Kidney glomerular epithelial cell (primary cell): ENCODE measurements at regions not wholly inside any gene's neighbourhood (a gene's known extent, or its start where the extent isn't known, plus 50 kb on each side); places are given as distances from the start of the nearest gene placed in this dataset.
A peak's percentile ranks its signal among the peaks of the same experiment; 100 is the strongest.
"Not testable (repeated sequence)": the region's sequence is repeated elsewhere in the genome, so short reads cannot be mapped to it uniquely, and the experiment has no call there.

ENCODE experiments used
- DNase-seq: peaks from one replicate; lab custom pipeline; 2025; lab: John Stamatoyannopoulos, UW

DNA sequence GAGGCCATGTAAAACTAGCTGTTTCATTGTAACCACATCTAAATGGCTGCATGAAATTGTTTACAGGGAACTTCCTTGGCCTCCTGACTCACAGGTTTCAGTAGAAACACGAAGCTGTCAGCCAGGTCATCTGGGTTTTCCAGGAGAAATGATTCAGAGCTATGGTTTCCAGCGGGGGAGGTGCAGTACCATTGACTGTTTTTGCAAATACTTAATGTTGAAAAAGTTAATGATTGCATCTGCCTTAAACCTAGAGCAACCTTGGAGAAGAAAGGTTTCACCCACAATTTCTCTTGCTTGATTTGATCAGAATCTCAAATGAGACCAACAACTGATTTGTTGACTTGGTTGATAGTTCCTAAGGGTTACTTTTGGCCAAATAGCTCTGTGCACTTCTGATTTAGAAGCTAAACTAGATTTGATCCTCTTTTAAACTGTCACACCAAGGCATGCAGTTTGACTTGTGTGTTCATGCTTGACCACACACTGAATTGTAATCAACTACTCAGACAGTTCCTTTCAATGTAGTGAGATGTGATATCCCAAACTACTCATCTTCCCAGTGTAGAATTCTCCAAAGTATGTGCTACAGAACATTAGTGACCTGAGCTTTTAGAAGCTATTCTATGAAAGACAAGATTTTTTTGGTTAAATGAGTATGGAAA lies 193.5 kb upstream of the CHST9 start:
- DNase-seq, result peak; percentile 95

DNA sequence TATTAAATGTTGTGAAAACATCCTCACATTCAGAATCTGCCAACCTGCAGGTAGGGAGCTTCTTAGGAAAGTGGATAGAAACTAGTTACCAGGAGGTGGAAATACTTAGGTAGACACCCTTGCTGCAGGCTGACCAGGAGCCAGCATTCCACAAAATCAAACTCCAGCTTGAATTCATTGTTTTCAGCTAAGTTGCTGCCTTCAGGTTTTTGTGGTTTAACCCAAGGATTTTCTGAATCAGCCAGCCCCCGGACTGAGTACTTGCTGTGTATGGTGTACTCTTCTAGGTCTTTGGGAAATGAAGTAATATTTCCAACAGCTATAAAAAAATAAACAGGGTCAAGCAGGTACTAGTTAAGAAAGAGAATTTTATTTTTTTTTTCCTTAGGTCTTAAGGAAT lies 192.1 kb upstream of the CHST9 start:
- DNase-seq, result peak; percentile 81

DNA sequence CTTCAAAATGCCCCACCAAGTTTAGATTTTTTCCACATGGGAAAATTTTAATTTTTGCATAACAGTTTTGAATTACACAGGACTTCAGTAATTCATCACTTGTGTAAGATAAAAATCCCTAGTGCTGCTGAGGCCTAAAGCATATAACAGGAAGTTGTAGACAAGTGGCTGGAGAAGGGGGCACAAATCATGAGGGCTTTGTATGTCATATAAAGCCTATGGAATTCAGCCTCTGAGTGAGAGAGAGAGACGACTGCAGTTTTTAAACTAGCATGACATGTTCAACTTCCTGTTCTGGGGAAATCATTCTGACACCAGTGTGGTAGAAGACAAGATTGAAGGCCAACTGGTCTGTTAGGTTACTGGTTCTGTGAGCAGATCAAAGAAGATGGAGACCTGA lies 187.3 kb upstream of the CHST9 start:
- no peak for DNase-seq

DNA sequence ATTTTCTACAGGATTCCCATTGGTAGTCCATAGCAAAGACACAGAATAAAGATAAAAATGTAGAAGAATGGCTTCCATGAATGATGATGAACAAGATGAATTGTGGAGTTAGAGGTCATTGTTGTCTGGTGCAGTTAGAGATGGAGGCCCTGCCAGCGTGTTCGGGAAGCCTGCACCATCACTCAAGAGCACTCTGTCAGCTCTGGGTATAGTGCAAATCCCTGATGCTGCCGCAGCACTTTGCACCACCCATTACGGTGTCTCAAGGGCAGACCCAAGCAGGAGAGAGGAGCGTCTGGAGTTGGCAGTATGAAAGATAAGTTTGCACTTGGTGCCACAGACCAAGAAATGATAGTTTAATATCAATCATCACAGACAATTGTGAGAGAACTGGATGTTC lies 181.6 kb upstream of the CHST9 start:
- DNase-seq, result no peak

DNA sequence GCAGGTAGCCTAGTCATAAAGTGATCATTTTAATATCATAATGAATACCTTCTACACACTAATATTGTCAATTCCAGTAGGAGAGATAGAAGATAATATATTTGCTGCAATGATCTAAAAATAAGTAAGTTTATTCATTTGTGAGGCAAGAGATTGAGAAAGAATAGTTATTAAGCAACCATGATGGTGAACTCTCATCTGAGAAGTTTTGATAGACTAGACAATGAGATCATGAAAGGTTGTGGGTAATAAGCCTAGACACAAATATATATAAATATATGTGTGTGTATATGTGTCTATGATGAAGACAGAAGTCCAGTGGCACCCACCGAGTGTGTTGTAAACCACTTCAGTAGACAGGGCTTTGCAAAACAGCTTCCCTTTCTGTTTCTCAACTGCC lies 181.0 kb upstream of the CHST9 start:
- DNase-seq, result no peak

DNA sequence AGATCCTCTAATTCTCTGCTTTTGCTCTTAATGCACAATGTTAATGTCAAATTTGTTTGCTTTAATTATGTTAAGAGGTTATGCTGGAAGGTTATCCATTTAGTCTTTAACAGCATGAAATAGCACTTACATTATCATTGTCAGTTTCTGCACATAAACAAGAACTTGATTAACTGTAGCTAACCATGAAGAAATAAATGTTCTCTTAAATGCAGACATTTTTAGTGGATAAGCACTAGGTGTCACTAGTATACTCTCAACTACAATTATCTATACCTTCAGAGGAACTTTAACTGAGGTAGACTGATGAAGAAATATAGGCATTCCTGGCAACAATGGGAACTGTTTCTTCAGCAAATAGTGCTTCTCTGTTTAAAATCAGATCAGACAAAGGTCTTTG lies 178.8 kb upstream of the CHST9 start:
- peak; percentile 25 for DNase-seq

DNA sequence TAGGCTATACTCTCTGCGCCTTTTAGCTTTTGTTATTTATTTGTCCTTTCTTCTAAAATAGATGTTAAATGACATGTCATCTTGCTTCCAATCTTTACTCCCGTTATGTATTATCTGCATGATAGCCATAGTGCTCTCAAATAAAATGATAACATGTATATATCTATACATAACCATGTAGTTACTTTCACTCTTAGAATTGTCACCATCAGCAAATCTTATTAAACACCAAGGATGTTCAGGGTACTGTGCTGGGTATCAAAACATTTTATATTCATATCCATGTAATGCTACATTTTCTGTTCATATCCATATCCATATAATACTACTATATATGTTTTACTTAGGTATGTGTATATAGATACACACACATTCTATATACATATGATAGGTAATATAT lies 176.4 kb upstream of the CHST9 start:
- no peak for DNase-seq

DNA sequence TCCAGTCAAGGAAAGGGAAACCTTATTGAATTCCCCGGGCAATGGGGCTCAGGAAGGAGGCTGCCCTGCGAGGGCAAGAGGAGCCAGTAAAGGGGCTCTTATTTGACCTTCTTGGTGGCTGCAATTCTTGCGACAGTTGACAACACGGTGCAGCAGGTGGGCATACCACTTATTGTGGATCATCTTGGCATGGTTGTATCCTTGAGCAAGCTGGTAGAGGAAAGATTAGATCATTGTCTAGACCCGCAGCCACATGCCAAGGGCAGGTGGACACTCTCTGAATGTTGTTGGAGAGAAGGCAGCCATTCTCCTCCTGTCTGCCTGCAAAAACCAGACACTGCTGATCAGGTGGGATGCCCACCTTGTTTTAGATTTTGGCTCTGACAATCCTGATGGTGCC lies 170.2 kb upstream of the CHST9 start:
- no peak for DNase-seq

DNA sequence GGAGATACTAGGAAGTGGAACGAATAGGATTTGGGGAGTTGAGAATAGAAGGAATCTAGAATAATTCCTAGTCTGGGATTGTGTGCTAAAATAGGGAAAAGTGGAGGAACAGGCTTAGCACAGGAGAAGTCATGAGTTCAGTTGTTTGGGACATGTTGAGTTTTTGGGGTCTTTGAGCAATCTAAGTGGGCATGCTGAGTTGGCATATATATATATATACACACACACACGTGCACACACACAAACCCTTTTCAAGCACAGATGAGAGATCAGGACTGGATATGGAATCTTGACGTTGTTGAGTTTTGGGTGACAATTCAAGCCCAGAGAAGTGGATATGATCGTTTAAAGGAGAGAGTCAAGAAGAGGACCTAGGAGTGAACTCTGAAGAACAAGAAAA lies 168.2 kb upstream of the CHST9 start:
- DNase-seq, result no peak

DNA sequence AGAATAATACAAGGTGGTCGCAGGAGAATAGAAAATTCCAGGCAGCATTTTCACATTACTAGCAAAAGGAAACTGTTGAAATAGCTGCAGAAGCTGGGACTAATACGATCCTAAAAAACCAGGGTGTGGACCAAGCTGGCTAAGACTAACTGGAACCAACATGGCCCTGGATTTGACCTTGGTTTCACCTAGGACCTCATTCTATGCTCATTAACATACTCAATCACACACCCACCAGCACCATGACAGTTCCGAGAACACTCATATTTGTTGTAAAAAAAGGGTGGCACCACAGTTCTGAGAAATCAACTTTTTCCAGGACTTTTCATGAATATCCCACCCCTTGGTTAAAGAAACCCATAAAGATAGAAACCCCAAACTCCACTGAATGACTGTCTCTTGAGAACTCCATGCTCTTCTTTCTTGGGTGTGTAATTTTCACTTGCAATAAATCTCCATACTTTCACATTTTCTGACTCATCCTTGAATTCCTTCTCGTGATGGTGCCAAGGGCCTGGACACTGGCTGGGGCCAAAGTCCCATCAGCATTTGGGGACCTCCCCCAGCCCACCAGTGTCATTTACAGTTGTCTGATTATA lies 164.3 kb upstream of the CHST9 start:
- DNase-seq, result no peak

DNA sequence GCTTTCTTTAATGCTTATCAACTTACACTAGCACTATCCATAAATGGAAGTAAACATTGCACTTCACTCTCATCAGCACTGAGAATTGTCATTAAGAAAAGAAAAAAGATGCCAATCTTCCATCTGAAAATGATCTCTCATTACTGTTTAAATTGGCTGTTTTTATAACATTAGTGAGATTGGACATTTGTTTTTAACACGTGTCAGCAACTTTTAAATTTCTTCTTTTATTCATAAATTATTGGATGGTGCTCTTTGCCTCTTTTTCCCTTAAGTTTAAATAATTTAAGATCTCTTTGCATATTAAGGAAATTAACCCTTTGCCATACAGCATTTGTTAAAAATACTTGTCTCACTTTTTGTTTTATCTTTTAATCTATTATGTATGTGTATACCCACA lies 146.5 kb upstream of the CHST9 start:
- no peak for DNase-seq

DNA sequence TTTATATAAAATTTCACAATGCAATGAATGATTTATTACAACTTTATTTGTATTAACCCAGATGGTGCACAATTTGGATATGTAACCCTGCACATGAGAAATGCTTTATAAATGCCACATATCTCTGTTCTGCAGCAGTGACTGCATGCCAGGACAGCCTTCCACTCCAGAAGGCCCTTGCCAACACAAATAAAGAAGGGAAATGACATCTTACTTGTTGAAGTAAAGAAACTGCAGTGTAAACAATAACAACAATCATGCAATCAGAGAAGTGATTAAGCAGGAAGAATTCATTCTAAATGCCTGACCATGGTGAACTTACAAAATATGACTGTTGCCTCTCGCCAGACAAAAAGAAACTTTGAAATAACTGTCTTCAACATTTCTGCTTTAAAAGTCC lies 129.9 kb upstream of the CHST9 start:
- peak; percentile 56 for DNase-seq

DNA sequence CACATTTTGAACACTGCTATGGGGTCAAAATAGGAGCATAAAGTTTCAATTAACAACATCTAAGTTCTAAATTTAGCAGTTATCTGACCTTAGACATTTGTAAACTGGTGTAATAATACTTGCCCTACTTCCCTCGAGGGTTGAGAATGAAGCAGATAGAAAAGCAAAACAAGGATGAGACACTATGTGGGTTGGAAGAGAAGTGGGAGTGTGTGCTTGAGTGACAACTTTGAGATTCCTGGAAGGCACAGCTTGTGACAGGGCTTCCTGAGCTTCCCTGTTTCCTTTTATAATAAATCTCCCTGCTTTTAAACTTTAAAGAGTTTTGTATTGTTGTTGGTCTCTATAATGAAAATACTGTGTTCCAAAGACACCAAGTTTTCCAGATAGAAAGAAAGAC lies 128.6 kb upstream of the CHST9 start:
- peak; percentile 20 for DNase-seq

DNA sequence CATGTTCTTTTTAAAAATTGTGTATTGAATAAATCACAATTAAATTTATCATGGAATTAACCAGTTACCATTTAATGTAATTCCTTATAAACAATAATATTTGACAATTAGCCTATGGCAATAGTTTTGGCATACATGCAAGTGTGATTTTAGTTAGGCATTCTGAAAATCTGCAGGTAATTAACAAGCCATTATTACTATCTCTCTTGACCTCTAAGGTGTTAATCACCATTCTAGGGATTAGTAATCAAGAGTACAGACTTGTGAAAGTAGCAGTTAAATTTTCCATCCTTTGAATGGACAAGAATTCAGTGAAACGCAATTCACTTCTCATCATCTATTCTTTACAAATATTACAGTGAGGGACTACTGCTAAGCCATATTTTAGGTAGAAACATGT lies 127.7 kb upstream of the CHST9 start:
- DNase-seq, result no peak

DNA sequence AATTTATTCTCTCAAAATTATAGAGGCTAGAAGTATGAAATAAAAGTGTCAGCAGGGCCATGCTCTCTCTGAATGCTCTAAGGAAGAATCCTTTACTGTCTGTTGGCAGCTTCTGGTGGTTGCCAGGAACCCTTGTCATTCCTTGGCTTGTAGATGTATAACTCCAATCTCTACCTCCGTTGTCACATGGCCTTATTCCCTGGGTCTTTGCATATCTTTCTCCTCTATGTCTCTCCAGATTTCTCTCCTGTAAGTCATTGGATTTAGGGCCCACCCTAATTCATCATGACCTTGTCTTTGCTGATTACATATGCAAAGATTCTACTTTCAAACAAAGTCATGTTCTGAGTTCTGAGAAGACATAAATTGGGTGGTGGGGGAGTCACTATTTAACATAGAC lies 127.0 kb upstream of the CHST9 start:
- DNase-seq, result no peak

DNA sequence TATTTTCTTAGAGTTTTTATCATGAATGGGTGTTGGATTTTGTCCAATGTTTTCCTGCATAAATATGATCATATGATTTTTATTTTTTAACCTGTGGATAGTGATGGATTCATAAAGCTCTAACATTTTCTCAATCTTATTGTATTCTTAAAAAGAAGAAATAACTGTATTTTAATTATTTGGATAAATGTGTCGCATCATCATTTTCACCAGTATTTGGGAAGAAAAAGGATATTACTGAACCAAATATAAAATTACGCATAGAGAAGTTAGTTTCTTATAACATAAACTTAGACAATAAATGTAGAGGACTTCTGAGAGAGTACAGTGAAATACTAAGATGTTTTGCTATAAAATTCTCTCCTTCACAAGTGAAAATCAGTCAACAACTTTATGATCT lies 126.0 kb upstream of the CHST9 start:
- DNase-seq, result no peak

DNA sequence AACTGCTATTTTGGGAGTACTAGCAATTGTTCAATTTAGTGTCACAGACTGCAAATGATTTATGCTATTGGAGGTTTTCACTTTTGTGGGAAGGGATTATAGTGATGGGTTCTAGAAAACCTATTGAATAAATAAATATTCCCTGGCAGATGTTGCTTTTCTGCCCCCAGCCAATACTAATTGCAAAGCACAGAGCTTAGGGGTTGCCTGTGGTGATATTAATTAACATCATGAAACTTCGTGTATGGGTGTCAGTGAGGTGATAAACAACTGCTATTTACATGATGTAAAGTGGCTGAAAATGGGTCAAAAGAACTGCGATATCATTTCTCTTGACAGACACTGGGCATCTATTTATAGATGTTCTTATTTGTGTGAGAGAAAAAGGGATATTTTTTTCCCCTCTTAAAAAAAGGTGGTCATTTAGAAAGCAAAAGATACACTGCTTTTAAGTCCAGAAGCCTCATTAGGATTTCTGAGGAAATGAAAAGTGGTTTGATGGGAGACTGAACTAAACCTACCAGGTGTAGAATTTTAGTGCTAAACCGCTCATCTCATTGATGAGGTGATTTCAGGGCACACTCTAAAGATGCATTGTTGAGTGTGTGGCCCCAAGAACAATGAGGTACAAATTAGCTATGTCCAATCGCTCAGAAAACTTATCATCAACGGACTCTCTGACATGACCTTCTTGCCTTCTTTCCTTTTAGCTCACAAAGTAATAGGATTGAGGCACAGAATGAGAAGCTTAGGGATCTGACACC lies 116.7 kb upstream of the CHST9 start:
- DNase-seq, result no peak

DNA sequence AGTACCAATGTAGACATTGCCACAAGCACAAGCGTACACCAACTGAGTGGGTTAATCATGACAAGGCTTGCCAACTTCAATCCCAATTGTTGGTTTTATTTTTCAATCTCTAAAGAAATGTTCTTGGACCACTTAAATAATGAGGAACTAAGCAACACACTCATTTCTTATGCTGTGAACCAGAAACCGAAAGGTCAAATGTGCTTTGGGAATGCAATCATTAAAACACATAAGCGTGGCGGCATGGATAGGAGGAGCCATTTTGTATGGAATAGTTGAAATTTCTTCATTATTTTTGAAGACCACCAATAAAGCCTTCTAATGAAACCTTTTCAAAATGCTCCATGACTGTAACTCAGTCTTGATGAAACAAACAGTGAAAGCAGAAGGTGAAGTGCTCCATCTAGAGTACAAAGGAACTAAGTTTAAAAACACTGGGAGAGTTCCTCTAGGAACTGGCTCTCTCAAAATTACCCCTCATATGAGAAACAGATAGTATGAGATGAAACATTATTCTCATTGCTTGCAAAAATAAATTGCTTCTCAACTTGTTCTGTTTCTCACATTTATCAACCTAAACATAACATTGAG lies 113.2 kb upstream of the CHST9 start:
- peak; percentile 9 for DNase-seq

DNA sequence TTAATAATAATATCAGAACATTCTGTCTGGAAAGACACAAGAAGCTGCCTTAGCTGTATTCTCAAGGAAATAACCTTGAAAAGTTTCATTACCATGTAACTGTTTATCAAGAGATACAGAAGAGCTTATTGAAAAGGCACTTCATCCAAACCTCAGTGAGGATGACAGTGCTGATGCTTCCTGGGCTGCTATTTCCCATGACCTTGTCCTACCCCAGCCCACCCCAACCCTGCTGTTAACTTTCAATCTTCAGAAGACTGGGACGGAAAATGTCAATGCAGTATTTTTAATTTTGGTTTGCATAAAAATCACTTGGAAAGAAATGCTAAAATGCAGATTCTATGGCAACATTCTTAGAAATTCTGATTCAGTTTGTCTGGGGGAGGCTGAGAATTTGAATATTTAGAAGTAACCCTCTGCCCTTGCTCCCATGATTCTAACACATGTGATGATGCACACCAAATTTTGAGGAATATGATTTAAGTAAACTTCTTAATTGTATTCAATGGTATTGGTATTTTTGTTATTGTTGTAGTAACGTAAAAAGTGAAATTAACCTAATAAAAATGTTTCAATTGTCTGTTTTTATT lies 101.0 kb upstream of the CHST9 start:
- DNase-seq, result not testable (repeated sequence)

DNA sequence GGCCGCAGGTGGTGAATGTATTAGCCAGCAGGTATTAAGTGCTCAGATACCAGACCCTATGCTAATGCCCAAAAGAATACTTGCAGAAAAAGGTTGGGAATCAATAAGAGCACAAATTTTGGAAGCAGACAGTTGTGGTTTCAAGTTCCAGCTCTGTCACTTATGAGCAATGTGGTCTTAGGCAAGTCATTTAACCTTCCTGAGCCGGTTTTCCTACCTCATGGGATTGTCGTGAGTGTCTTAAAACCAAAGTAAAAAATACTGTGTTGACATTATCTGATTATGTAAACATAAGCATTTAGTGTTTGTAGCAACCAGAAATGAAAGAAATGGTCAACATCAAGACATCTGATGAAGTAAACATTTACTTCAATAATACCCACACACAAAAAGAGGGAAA lies 93.0 kb upstream of the CHST9 start:
- DNase-seq, result no peak

DNA sequence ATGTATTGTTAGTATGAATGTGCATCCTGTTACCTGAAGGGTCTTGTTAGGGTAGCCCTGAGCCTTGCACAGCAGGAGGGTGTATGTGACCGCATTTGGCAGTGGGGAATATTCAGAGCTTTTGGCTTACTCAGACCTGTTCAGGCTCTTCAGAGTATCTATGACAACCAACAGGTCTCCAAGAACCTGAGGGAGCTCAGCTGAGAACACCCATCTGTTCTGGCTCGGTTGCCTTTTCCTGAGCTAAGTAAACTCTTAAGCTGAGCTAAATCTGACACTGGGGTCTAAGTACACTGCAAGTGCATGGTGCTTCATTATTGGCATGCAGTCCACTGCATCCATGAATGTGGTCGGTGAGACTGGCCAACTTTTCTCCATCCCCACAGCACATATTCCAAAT lies 92.4 kb upstream of the CHST9 start:
- no peak for DNase-seq

DNA sequence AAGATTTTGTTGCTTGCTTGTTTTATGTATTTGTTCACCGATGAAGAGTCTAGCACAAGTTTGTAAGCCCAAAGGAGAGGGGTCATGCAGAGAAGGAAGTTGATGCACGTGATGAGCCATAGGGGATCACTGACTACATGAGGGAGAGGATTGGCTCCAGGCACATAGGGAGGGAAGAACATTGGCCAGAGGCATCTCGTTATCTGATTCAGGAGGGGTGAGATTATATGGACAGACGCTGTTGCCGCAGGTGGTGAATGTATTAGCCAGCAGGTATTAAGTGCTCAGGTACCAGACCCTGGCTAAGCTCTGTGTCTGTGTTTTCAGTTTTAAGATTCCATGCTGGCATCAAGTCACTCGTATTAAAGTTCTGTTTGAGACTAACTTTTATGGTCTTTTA lies 91.8 kb upstream of the CHST9 start:
- no peak for DNase-seq

DNA sequence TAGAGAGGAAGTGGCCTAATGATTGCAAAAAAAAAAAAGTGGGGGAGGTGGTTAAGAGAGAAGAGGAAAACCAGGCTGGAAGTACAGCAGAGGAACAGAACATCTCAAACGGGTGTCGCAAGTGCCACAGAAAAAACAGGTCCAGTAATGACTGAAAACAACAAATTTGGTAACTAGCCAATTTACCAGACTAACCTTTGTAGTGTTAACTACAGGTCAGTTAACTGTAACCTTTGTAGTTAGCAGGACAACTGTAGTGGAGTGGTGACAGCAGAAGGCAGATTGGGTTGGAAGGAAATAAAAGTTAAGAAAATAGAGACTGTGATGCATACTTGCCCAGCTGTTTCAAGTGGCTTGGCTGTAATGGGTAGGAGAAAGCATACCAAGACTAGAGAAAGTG lies 91.4 kb upstream of the CHST9 start:
- no peak for DNase-seq
